HG03280 (cell line): ENCODE measurements at regions not wholly inside any gene's neighbourhood (a gene's known extent, or its start where the extent isn't known, plus 50 kb on each side); places are given as distances from the start of the nearest gene placed in this dataset.

Experiments used
- ATAC-seq: cut with Tn5 transposase; IDR thresholded peaks from one replicate; pipeline ENCODE4 v1.9.1; 2021; ENCODE audit warnings: mild to moderate bottlenecking, moderate library complexity; ENCODE audit not compliant: unreplicated experiment

- ATAC-seq: no peak
Observed at GRCh38 chr12:126523891-126524290, 1458.7 kb downstream of the AACS start.

GRCh38 chr12:126534495-126534894 lies 1469.3 kb downstream of the AACS start:
- ATAC-seq: no peak

GRCh38 chr12:126534942-126535341 lies 1469.7 kb downstream of the AACS start:
- no peak for ATAC-seq

- ATAC-seq: no peak
Observed at GRCh38 chr12:126535971-126536370, 1470.7 kb downstream of the AACS start.

- ATAC-seq: no peak
Observed at GRCh38 chr12:126537961-126538530, 1472.8 kb downstream of the AACS start.

- no peak for ATAC-seq
Observed at GRCh38 chr12:126538888-126539287, 1473.7 kb downstream of the AACS start.

GRCh38 chr12:126545411-126545810 lies 1480.2 kb downstream of the AACS start:
- ATAC-seq: no peak

GRCh38 chr12:126547905-126548304 lies 1482.7 kb downstream of the AACS start:
- no peak for ATAC-seq

- ATAC-seq: no peak
Observed at GRCh38 chr12:126551869-126552268, 1486.6 kb downstream of the AACS start.

GRCh38 chr12:126554625-126555024 lies 1489.4 kb downstream of the AACS start:
- ATAC-seq: no peak

- ATAC-seq: no peak
Observed at GRCh38 chr12:126557659-126558058, 1492.4 kb downstream of the AACS start.

- ATAC-seq: no peak
Observed at GRCh38 chr12:126558219-126558618, 1493.0 kb downstream of the AACS start.

GRCh38 chr12:126558810-126559209 lies 1493.6 kb downstream of the AACS start:
- ATAC-seq: no peak

- no peak for ATAC-seq
Observed at GRCh38 chr12:126567016-126567415, 1501.8 kb downstream of the AACS start.

GRCh38 chr12:126569706-126570105 lies 1504.5 kb downstream of the AACS start:
- no peak for ATAC-seq

GRCh38 chr12:126570566-126570965 lies 1505.3 kb downstream of the AACS start:
- no peak for ATAC-seq

- ATAC-seq: no peak
Observed at GRCh38 chr12:126572170-126572569, 1506.9 kb downstream of the AACS start.

- no peak for ATAC-seq
Observed at GRCh38 chr12:126581655-126582054, 1516.4 kb downstream of the AACS start.

- no peak for ATAC-seq
Observed at GRCh38 chr12:126582231-126582630, 1517.0 kb downstream of the AACS start.

- no peak for ATAC-seq
Observed at GRCh38 chr12:126588586-126589249, 1523.5 kb downstream of the AACS start.

- ATAC-seq: no peak
Observed at GRCh38 chr12:126591533-126591932, 1526.3 kb downstream of the AACS start.

- ATAC-seq: no peak
Observed at GRCh38 chr12:126601184-126602170, 1536.2 kb downstream of the AACS start.
